GM23338 (cell line): ENCODE measurements at regions not wholly inside any gene's neighbourhood (a gene's known extent, or its start where the extent isn't known, plus 50 kb on each side); places are given as distances from the start of the nearest gene placed in this dataset.

Experiments
- ATAC-seq: fragments of 200-7000 bp; cut with Tn5 transposase; 3 replicates; pipeline ENCODE4 v1.9.1; 2020
- DNase-seq: peaks from one replicate; pipeline ENCODE4 v3.0.0-alpha.2; 2015; ENCODE audit warnings: low spot score
- H2AFZ ChIP-seq: fragments of 200-600 bp; sonication (generic); 2 replicates; pipeline ENCODE4 v1.8.0; 2016; ENCODE audit warnings: antibody characterized with exemption, mild to moderate bottlenecking, moderate library complexity
- H3F3A ChIP-seq: fragments of 200-600 bp; sonication (generic); replicated peaks from 2 replicates; pipeline ENCODE4 v1.8.0; 2017; ENCODE audit warnings: antibody characterized with exemption, mixed run types, low read depth
- H3K27ac ChIP-seq: fragments of 200-600 bp; sonication (generic); 2 replicates; pipeline ENCODE4 v1.6.1; 2016; ENCODE audit warnings: low read depth
- H3K27me3 ChIP-seq: fragments of 200-600 bp; sonication (generic); 2 replicates; pipeline ENCODE4 v1.8.0; 2016; ENCODE audit warnings: mild to moderate bottlenecking, mixed run types, moderate library complexity; ENCODE audit not compliant: insufficient read depth
- H3K36me3 ChIP-seq: fragments of 200-600 bp; sonication (generic); 2 replicates; pipeline ENCODE4 v1.8.0; 2016; ENCODE audit warnings: mild to moderate bottlenecking; ENCODE audit not compliant: insufficient read depth
- H3K4me1 ChIP-seq: fragments of 200-600 bp; sonication (generic); 2 replicates; pipeline ENCODE4 v1.8.0; 2016; ENCODE audit warnings: mild to moderate bottlenecking, moderate library complexity; ENCODE audit not compliant: insufficient read depth
- H3K4me2 ChIP-seq: fragments of 200-600 bp; sonication (generic); 2 replicates; pipeline ENCODE4 v1.7.1; 2017; ENCODE audit warnings: mixed run types
- H3K4me3 ChIP-seq: fragments of 200-600 bp; sonication (generic); 2 replicates; pipeline ENCODE4 v1.6.1; 2016; ENCODE audit warnings: mixed run types
- H3K79me2 ChIP-seq: fragments of 200-600 bp; sonication (generic); replicated peaks from 2 replicates; pipeline ENCODE4 v1.8.0; 2017; ENCODE audit warnings: mild to moderate bottlenecking; ENCODE audit not compliant: insufficient read depth
- H3K9me2 ChIP-seq: fragments of 200-600 bp; sonication (generic); 2 replicates; pipeline ENCODE4 v1.8.0; 2017; ENCODE audit not compliant: insufficient read depth
- H4K20me1 ChIP-seq: fragments of 200-600 bp; sonication (generic); replicated peaks from 2 replicates; pipeline ENCODE4 v1.8.0; 2017; ENCODE audit warnings: mild to moderate bottlenecking; ENCODE audit not compliant: insufficient read depth
- H3K27ac Mint-ChIP-seq: 2 replicates; pipeline ENCODE4 v1.8.0; 2020; ENCODE audit warnings: inconsistent platforms, mild to moderate bottlenecking, moderate library complexity, mixed read lengths
- H3K27me3 Mint-ChIP-seq: 3 replicates; pipeline ENCODE4 v1.8.0; 2022; ENCODE audit warnings: low read depth, mild to moderate bottlenecking, moderate library complexity, mixed read lengths, inconsistent platforms; ENCODE audit not compliant: insufficient read depth, poor library complexity
- H3K36me3 Mint-ChIP-seq: 3 replicates; pipeline ENCODE4 v1.8.0; 2021; ENCODE audit warnings: low read depth, mild to moderate bottlenecking, inconsistent platforms, moderate library complexity, mixed read lengths
- H3K4me1 Mint-ChIP-seq: 3 replicates; pipeline ENCODE4 v1.8.0; 2020; ENCODE audit warnings: mild to moderate bottlenecking, inconsistent platforms, mixed read lengths
- H3K4me3 Mint-ChIP-seq: 3 replicates; pipeline ENCODE4 v1.8.0; 2021; ENCODE audit warnings: moderate library complexity, mild to moderate bottlenecking, inconsistent platforms, mixed read lengths
- H3K9me3 Mint-ChIP-seq: 3 replicates; pipeline ENCODE4 v1.8.0; 2020; ENCODE audit warnings: moderate library complexity, mild to moderate bottlenecking, inconsistent platforms, mixed read lengths
- CREB1 ChIP-seq: fragments of 250-450 bp; sonication (Bioruptor Pico); IDR thresholded peaks from 2 replicates; pipeline ENCODE4 v1.5.0; 2020; ENCODE audit warnings: low read depth, mild to moderate bottlenecking, moderate library complexity
- CTCF ChIP-seq, 2 experiments: fragments of 200-600 bp in 1 of 2; sonication (generic) in 1 of 2; conservative IDR thresholded peaks; 2 replicates each; pipeline versions ENCODE4 v1.5.1 to v1.6.1; 2016 to 2017; ENCODE audit warnings: antibody characterized with exemption in 2 of 2, low read depth in 2 of 2, mild to moderate bottlenecking in 2 of 2, moderate library complexity in 1 of 2
- ETS1 ChIP-seq: IDR thresholded peaks from 2 replicates; pipeline ENCODE4 v1.6.1; 2016; ENCODE audit warnings: antibody characterized with exemption
- EZH2 ChIP-seq: fragments of 200-600 bp; sonication (generic); IDR thresholded peaks from one replicate; pipeline ENCODE4 v1.8.0; 2017; ENCODE audit warnings: antibody characterized with exemption, mild to moderate bottlenecking, low read depth; ENCODE audit not compliant: unreplicated experiment
- EZH2phosphoT487 ChIP-seq: fragments of 200-600 bp; sonication (generic); IDR thresholded peaks from one replicate; pipeline ENCODE4 v1.8.1; 2018; ENCODE audit warnings: antibody characterized with exemption; ENCODE audit not compliant: unreplicated experiment
- JUNB ChIP-seq: IDR thresholded peaks from one replicate; pipeline ENCODE4 v1.6.1; 2016; ENCODE audit warnings: antibody characterized with exemption; ENCODE audit not compliant: unreplicated experiment
- NANOG ChIP-seq: IDR thresholded peaks from 2 replicates; pipeline ENCODE4 v1.6.1; 2016; ENCODE audit warnings: antibody characterized with exemption, borderline replicate concordance
- POLR2AphosphoS5 ChIP-seq: IDR thresholded peaks from 2 replicates; pipeline ENCODE4 v1.6.1; 2016; ENCODE audit warnings: antibody characterized with exemption, low read depth
- REST ChIP-seq: IDR thresholded peaks from one replicate; pipeline ENCODE4 v1.6.1; 2018; ENCODE audit warnings: antibody characterized with exemption; ENCODE audit not compliant: unreplicated experiment
- STAT1 ChIP-seq: IDR thresholded peaks from one replicate; pipeline ENCODE4 v1.6.1; 2016; ENCODE audit warnings: antibody characterized with exemption; ENCODE audit not compliant: unreplicated experiment
- ZNF114 ChIP-seq: fragments of 250-450 bp; sonication (Bioruptor Pico); IDR thresholded peaks from 2 replicates; pipeline ENCODE4 v1.5.0; 2020; ENCODE audit warnings: mild to moderate bottlenecking, moderate library complexity
- ZNF331 ChIP-seq: fragments of 250-450 bp; sonication (Bioruptor Pico); IDR thresholded peaks from 2 replicates; pipeline ENCODE4 v1.5.0; 2020; ENCODE audit warnings: low read depth, mild to moderate bottlenecking, moderate library complexity
- ZNF462 ChIP-seq: fragments of 250-450 bp; sonication (Bioruptor Pico); IDR thresholded peaks from 2 replicates; pipeline ENCODE4 v1.5.0; 2020; ENCODE audit warnings: mild to moderate bottlenecking, moderate library complexity

GRCh38 chr2:8190279-8190678 is 491.6 kb upstream of the ID2 start:
- H3K4me3 Mint-ChIP-seq: no peak overlapping the region
- TF ChIP-seq ETS1: no peak
- TF ChIP-seq ZNF462: no peak
- TF ChIP-seq REST: no peak
- TF ChIP-seq ZNF331: no peak
- no peak for TF ChIP-seq NANOG
- TF ChIP-seq POLR2AphosphoS5: no peak
- TF ChIP-seq EZH2phosphoT487: no peak
- TF ChIP-seq ZNF114: no peak
- no peak for TF ChIP-seq CREB1 (CRISPR knock-in tag)
- no peak for TF ChIP-seq EZH2
- TF ChIP-seq STAT1: no peak
- no peak for TF ChIP-seq JUNB
- no peak for TF ChIP-seq CTCF (conservative IDR thresholded peaks at IDR 0.05; ENCODE audit: low read depth in 2 of 2)
- Histone ChIP-seq H3K4me3 (no peak overlapping the region), H3K4me2 (no peak overlapping the region), H2AFZ (no peak overlapping the region; the same call in 1 of the 2 replicates), H3K27me3 (no peaks in the 10 kb centered on the region), H3K9me2 (no peaks in the 10 kb centered on the region), H3K79me2 (no peaks in the 10 kb centered on the region), H3K4me1 (peaks cover 24% of the 10 kb centered on the region), H3F3A (no peaks in the 10 kb centered on the region), H3K27ac (no peak overlapping the region), H3K36me3 (no peaks in the 10 kb centered on the region), H4K20me1 (no peaks in the 10 kb centered on the region)
- H3K4me1 Mint-ChIP-seq: peaks cover 35% of the 10 kb centered on the region
- peaks cover 8% of the 10 kb centered on the region; the same call in 2 of the 3 replicates for H3K9me3 Mint-ChIP-seq
- no peak for ATAC-seq
- no peaks in the 10 kb centered on the region for H3K27me3 Mint-ChIP-seq
- H3K36me3 Mint-ChIP-seq: peaks cover 2% of the 10 kb centered on the region; the same call in 2 of the 3 replicates
- no peak for DNase-seq
- H3K27ac Mint-ChIP-seq: no peak overlapping the region
